ENCODE measurements at regions not wholly inside any gene's neighbourhood (a gene's known extent, or its start where the extent isn't known, plus 50 kb on each side); places are given as distances from the start of the nearest gene placed in this dataset.
A peak's percentile ranks its signal among the peaks of the same experiment; 100 is the strongest.

DNA sequence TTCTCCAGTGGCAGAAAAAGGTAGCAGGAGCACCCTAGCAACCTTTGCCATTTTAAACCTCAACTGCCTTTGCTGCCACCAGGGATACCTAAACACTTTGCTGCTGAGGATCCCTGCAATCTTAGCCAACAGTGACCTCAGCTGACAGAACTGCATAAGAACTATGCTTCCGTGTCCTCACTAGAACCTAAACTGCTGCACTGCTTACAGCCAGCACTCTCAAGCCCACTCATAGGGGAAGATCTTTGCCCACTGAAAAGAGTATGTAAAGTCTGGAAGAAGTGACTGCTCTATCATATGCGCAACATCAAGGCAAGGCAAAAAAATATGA lies 270.0 kb upstream of the PCDH20 start:
- no peak for TF ChIP-seq EP300 (IDR thresholded peaks at IDR 0.05)
- TF ChIP-seq, protein P1, sequence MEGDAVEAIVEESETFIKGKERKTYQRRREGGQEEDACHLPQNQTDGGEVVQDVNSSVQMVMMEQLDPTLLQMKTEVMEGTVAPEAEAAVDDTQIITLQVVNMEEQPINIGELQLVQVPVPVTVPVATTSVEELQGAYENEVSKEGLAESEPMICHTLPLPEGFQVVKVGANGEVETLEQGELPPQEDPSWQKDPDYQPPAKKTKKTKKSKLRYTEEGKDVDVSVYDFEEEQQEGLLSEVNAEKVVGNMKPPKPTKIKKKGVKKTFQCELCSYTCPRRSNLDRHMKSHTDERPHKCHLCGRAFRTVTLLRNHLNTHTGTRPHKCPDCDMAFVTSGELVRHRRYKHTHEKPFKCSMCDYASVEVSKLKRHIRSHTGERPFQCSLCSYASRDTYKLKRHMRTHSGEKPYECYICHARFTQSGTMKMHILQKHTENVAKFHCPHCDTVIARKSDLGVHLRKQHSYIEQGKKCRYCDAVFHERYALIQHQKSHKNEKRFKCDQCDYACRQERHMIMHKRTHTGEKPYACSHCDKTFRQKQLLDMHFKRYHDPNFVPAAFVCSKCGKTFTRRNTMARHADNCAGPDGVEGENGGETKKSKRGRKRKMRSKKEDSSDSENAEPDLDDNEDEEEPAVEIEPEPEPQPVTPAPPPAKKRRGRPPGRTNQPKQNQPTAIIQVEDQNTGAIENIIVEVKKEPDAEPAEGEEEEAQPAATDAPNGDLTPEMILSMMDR (IDR thresholded peaks at IDR 0.05), result peak in 1 of 4 experiments; percentile 29
- ATAC-seq, result no peak
- Histone ChIP-seq H3K36me3 (no peaks in the 10 kb centered on the region), H3K27ac (no peak overlapping the region), H3K4me3 (no peak overlapping the region), H3K9me3 (no peaks in the 10 kb centered on the region), H3K27me3 (no peaks in the 10 kb centered on the region), H3K4me1 (no peaks in the 10 kb centered on the region)
- 64 to 100% methylated on average over 1 to 2 of the region's 2 CpGs for WGBS, 2 donors (ENCODE audit: low coverage in 1 of 2)

DNA sequence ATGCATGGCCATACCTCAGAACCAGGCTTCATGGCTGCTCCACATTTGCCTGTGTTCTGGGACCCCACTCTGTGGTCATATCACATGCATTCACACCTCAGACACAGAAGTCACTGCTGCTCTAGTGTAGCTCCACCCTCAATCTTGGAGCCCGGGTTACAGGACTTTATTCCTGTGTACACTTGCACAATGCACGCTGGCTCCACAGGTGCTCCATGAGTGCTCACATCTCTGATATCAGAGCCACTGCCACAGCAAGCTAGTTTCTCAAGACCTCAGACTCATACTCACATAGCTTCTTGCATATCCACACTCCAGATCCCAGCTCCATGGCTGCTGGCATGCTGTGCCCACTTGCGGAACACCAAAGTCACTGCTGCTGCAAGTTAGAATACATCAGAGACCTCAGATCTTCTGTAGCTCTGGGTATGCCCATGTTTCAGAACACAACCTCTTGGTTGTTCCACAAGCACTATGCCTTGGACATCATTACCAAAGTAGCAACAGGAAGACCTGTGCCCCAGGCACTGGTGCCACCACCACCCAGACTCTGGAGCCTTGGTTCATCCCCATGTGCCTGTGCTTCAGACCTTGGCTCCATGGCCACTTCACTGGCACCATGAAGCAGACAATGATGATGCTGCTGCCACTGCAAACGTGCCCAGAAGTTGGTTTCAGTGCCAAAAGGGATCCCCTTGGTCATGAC lies 269.5 kb upstream of the PCDH20 start:
- WGBS, 2 donors (ENCODE audit: low coverage in 1 of 2), result 90 to 100% methylated on average over 2 to 3 of the region's 4 CpGs
- Histone ChIP-seq H3K27ac (no peak overlapping the region), H3K27me3 (no peaks in the 10 kb centered on the region), H3K4me3 (no peak overlapping the region), H3K36me3 (no peaks in the 10 kb centered on the region), H3K4me1 (no peaks in the 10 kb centered on the region), H3K9me3 (no peaks in the 10 kb centered on the region)
- TF ChIP-seq EP300 (IDR thresholded peaks at IDR 0.05), result no peak
- TF ChIP-seq POLR2AphosphoS5 (IDR thresholded peaks at IDR 0.05), result no peak
- TF ChIP-seq POLR2A (IDR thresholded peaks at IDR 0.05), result no peak
- TF ChIP-seq, protein P1 (IDR thresholded peaks at IDR 0.05), result no peak
- no peak for ATAC-seq

- 75 to 77% methylated on average over 4 of the region's 4 CpGs for WGBS, 2 donors (ENCODE audit: low coverage in 1 of 2)
- Histone ChIP-seq H3K27ac (no peak overlapping the region), H3K9me3 (no peaks in the 10 kb centered on the region), H3K4me1 (no peaks in the 10 kb centered on the region), H3K27me3 (no peaks in the 10 kb centered on the region), H3K4me3 (no peak overlapping the region), H3K36me3 (no peaks in the 10 kb centered on the region)
- TF ChIP-seq, protein P1 (IDR thresholded peaks at IDR 0.05), result no peak
- no peak for TF ChIP-seq POLR2A (IDR thresholded peaks at IDR 0.05)
- TF ChIP-seq POLR2AphosphoS5 (IDR thresholded peaks at IDR 0.05), result no peak
- no peak for TF ChIP-seq EP300 (IDR thresholded peaks at IDR 0.05)
- no peak for ATAC-seq
Measured at GRCh38 chr13:61672756-61673155, 257.1 kb upstream of the PCDH20 start.

DNA sequence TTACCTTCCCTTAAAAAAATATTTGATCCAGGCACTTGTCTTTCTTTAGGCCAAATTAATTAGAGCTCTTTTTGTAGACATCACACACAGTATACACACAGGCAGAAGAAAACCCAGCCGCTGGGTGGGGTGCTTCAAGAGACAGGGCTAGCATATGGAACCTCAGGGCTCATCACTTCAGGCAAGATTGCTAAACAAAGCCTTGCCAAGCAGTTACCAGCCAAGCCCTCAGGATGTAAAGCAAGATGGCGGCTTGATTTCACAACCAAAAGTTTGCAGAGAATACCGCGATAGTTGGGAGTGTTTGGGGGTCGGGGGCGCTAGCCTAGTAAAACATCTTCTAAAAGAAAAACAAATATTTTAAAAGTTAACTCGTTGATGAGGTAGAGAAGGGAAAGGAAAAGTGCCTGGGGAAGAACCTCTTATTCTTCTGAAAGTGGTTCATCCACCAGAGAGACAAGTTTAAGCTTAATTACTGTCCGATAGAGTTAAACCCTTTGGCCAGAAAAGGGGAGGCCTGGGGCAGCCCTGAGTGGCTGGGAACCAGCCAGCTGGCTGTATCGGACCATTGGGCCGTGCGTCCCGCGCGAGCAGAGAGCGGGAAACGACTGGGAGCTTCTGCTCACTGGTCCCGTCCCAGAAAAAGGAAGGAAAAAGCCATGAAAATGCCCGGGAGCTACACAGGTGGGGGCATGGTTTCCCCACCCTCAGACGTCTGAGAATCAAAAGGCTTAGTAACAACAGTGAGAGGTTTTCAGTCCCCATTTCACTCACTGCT lies 254.9 kb upstream of the PCDH20 start:
- 91 to 93% methylated on average over 4 to 18 of the region's 19 CpGs for WGBS, 2 donors (ENCODE audit: low coverage in 1 of 2)
- Histone ChIP-seq H3K27me3 (no peaks in the 10 kb centered on the region), H3K4me1 (no peaks in the 10 kb centered on the region), H3K9me3 (no peaks in the 10 kb centered on the region), H3K4me3 (no peak overlapping the region), H3K27ac (no peak overlapping the region), H3K36me3 (no peaks in the 10 kb centered on the region)
- TF ChIP-seq POLR2AphosphoS5 (IDR thresholded peaks at IDR 0.05) (no peak), POLR2A (IDR thresholded peaks at IDR 0.05) (no peak), EP300 (IDR thresholded peaks at IDR 0.05) (no peak)
- TF ChIP-seq, protein P1 (IDR thresholded peaks at IDR 0.05), result no peak
- ATAC-seq, result no peak

Measured in gastroesophageal sphincter (tissue), 4 donors.